Tibial nerve (tissue), 4 donors: ENCODE measurements at regions not wholly inside any gene's neighbourhood (a gene's known extent, or its start where the extent isn't known, plus 50 kb on each side); places are given as distances from the start of the nearest gene placed in this dataset.

Source experiments
- CTCF ChIP-seq, 5 experiments: fragments of 200-600 bp in 3 of 5; fragments of 450-650 bp in 2 of 5; sonication (generic) in 3 of 5; IDR thresholded peaks; one replicate each; pipeline ENCODE4 v1.5.1; 2016 to 2019; ENCODE audit warnings: antibody characterized with exemption in 5 of 5, mild to moderate bottlenecking in 3 of 5, moderate library complexity in 2 of 5
- EP300 ChIP-seq, 2 donors: sonication (generic); formaldehyde crosslinking; IDR thresholded peaks; one replicate each; pipeline ENCODE4 v1.6.1; 2017; ENCODE audit warnings: antibody characterized with exemption in 2 of 2, mild to moderate bottlenecking in 1 of 2
- POLR2A ChIP-seq, 2 donors: fragments of 450-650 bp; IDR thresholded peaks; one replicate each; pipeline ENCODE4 v1.6.1; 2017; ENCODE audit warnings: antibody characterized with exemption in 2 of 2, mild to moderate bottlenecking in 2 of 2, moderate library complexity in 2 of 2

- no peak for TF ChIP-seq CTCF (IDR thresholded peaks at IDR 0.05)
- TF ChIP-seq POLR2A (IDR thresholded peaks at IDR 0.05): no peak
- no peak for TF ChIP-seq EP300 (IDR thresholded peaks at IDR 0.05)
Observed at GRCh38 chr4:124883632-124884031, 171.1 kb upstream of the ANKRD50 start.
